Neural progenitor cell (in vitro differentiated cells): ENCODE measurements at regions not wholly inside any gene's neighbourhood (a gene's known extent, or its start where the extent isn't known, plus 50 kb on each side); places are given as distances from the start of the nearest gene placed in this dataset.
"Not testable (repeated sequence)": the region's sequence is repeated elsewhere in the genome, so short reads cannot be mapped to it uniquely, and the experiment has no call there.

Experiments used
- DNase-seq: peaks from one replicate; pipeline ENCODE4 v3.0.0-alpha.2; 2016; ENCODE audit warnings: low spot score
- H2AFZ ChIP-seq: fragments of 200-600 bp; sonication (generic); replicated peaks from 2 replicates; pipeline ENCODE4 v1.6.1; 2016; ENCODE audit warnings: antibody characterized with exemption
- H3F3A ChIP-seq: fragments of 200-600 bp; sonication (generic); 2 replicates; pipeline ENCODE4 v1.6.1; 2016; ENCODE audit warnings: antibody characterized with exemption, low read depth
- H3K27ac ChIP-seq: fragments of 200-600 bp; sonication (generic); 2 replicates; pipeline ENCODE4 v1.5.1; 2016; ENCODE audit warnings: mild to moderate bottlenecking
- H3K27me3 ChIP-seq: fragments of 200-600 bp; sonication (generic); 2 replicates; pipeline ENCODE4 v1.6.1; 2016; ENCODE audit warnings: mild to moderate bottlenecking, moderate library complexity
- H3K36me3 ChIP-seq: fragments of 200-600 bp; sonication (generic); 2 replicates; pipeline ENCODE4 v1.5.1; 2016
- H3K4me1 ChIP-seq: fragments of 200-600 bp; sonication (generic); 2 replicates; pipeline ENCODE4 v1.6.1; 2016; ENCODE audit warnings: mixed run types
- H3K4me2 ChIP-seq: fragments of 200-600 bp; sonication (generic); 2 replicates; pipeline ENCODE4 v1.6.1; 2016
- H3K4me3 ChIP-seq: fragments of 200-600 bp; sonication (generic); 2 replicates; pipeline ENCODE4 v1.5.1; 2016
- H3K79me2 ChIP-seq: fragments of 200-600 bp; sonication (generic); 2 replicates; pipeline ENCODE4 v1.6.1; 2016; ENCODE audit warnings: low read depth
- H3K9ac ChIP-seq: fragments of 200-600 bp; sonication (generic); 2 replicates; pipeline ENCODE4 v1.6.1; 2016
- H3K9me3 ChIP-seq: fragments of 200-600 bp; sonication (generic); 2 replicates; pipeline ENCODE4 v1.5.1; 2016; ENCODE audit warnings: low read depth
- H4K20me1 ChIP-seq: fragments of 200-600 bp; sonication (generic); 2 replicates; pipeline ENCODE4 v1.6.1; 2016; ENCODE audit warnings: low read depth
- H3K27ac Mint-ChIP-seq: 3 replicates; pipeline ENCODE4 v1.8.0; 2021; ENCODE audit warnings: mixed read lengths
- H3K27me3 Mint-ChIP-seq: 2 replicates; pipeline ENCODE4 v1.8.0; 2022; ENCODE audit warnings: low read depth, mild to moderate bottlenecking, inconsistent platforms, moderate library complexity, mixed read lengths; ENCODE audit not compliant: insufficient read depth
- H3K36me3 Mint-ChIP-seq: 3 replicates; pipeline ENCODE4 v1.8.0; 2021; ENCODE audit warnings: mixed read lengths
- H3K4me1 Mint-ChIP-seq: 3 replicates; pipeline ENCODE4 v1.8.0; 2021; ENCODE audit warnings: mixed read lengths
- H3K4me3 Mint-ChIP-seq: 3 replicates; pipeline ENCODE4 v1.8.0; 2021; ENCODE audit warnings: mild to moderate bottlenecking, moderate library complexity, mixed read lengths
- H3K9me3 Mint-ChIP-seq: 3 replicates; pipeline ENCODE4 v1.8.0; 2020; ENCODE audit warnings: mixed read lengths
- CTCF ChIP-seq: fragments of 200-600 bp; sonication (generic); IDR thresholded peaks from 2 replicates; pipeline ENCODE4 v1.5.1; 2017; ENCODE audit warnings: antibody characterized with exemption, mild to moderate bottlenecking
- EZH2 ChIP-seq: fragments of 200-600 bp; sonication (generic); IDR thresholded peaks from 2 replicates; pipeline ENCODE4 v1.6.1; 2017; ENCODE audit warnings: antibody characterized with exemption, mild to moderate bottlenecking, moderate library complexity
- EZH2phosphoT487 ChIP-seq: fragments of 200-600 bp; sonication (generic); IDR thresholded peaks from 2 replicates; pipeline ENCODE4 v1.6.1; 2017; ENCODE audit warnings: antibody characterized with exemption

DNA sequence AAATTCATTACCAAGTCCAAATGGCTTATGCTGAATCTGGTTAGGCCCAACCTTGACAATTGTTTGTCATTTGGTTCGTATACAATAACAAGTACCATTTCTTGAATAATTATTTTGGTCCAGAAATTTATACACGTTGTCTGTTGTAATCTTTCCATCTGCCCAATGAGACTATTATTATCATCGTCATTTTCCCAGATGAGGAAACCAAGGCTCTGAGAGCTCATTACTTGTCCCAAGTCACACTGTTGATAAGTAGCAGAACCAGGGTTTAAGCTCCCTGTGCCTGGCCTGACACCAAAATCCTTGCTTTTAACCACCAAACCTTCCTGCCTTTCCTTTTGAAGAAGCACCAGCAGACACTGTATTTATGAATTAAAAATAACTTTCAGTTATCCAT, 81.3 kb downstream of the RGS2 start:
- no peaks in the 10 kb centered on the region for H3K36me3 Mint-ChIP-seq
- H2AFZ ChIP-seq: no peak overlapping the region
- peaks cover 2% of the 10 kb centered on the region for H3K27me3 Mint-ChIP-seq
- no peaks in the 10 kb centered on the region for H3K36me3 ChIP-seq
- no peaks in the 10 kb centered on the region for H4K20me1 ChIP-seq
- no peaks in the 10 kb centered on the region for H3F3A ChIP-seq
- no peaks in the 10 kb centered on the region for H3K4me1 ChIP-seq
- H3K9me3 ChIP-seq: no peaks in the 10 kb centered on the region
- H3K27ac Mint-ChIP-seq: no peak overlapping the region
- H3K27ac ChIP-seq: no peak overlapping the region
- no peak for TF ChIP-seq CTCF
- no peak for TF ChIP-seq EZH2
- TF ChIP-seq EZH2phosphoT487: no peak
- H3K4me3 ChIP-seq: no peak overlapping the region
- H3K4me3 Mint-ChIP-seq: no peak overlapping the region
- no peaks in the 10 kb centered on the region for H3K27me3 ChIP-seq
- no peak for DNase-seq
- H3K79me2 ChIP-seq: no peaks in the 10 kb centered on the region
- peaks cover 2% of the 10 kb centered on the region for H3K9me3 Mint-ChIP-seq
- peaks cover 3% of the 10 kb centered on the region for H3K4me1 Mint-ChIP-seq
- H3K9ac ChIP-seq: no peak overlapping the region
- no peak overlapping the region for H3K4me2 ChIP-seq

GRCh38 chr1:192892934-192893333, 84.1 kb downstream of the RGS2 start:
- no peak overlapping the region for H2AFZ ChIP-seq
- TF ChIP-seq EZH2phosphoT487 (no peak), EZH2 (no peak), CTCF (no peak)
- no peaks in the 10 kb centered on the region for H4K20me1 ChIP-seq
- no peaks in the 10 kb centered on the region for H3K4me1 ChIP-seq
- H3F3A ChIP-seq: no peaks in the 10 kb centered on the region
- Mint-ChIP-seq H3K4me3 (no peak overlapping the region), H3K27me3 (peaks cover 2% of the 10 kb centered on the region), H3K9me3 (no peaks in the 10 kb centered on the region), H3K36me3 (no peaks in the 10 kb centered on the region), H3K27ac (no peak overlapping the region), H3K4me1 (no peaks in the 10 kb centered on the region)
- no peaks in the 10 kb centered on the region for H3K79me2 ChIP-seq
- no peak for DNase-seq
- H3K36me3 ChIP-seq: no peaks in the 10 kb centered on the region
- no peaks in the 10 kb centered on the region for H3K9me3 ChIP-seq
- no peak overlapping the region for H3K27ac ChIP-seq
- H3K4me3 ChIP-seq: no peak overlapping the region
- no peak overlapping the region for H3K4me2 ChIP-seq
- H3K27me3 ChIP-seq: no peaks in the 10 kb centered on the region
- H3K9ac ChIP-seq: no peak overlapping the region

DNA sequence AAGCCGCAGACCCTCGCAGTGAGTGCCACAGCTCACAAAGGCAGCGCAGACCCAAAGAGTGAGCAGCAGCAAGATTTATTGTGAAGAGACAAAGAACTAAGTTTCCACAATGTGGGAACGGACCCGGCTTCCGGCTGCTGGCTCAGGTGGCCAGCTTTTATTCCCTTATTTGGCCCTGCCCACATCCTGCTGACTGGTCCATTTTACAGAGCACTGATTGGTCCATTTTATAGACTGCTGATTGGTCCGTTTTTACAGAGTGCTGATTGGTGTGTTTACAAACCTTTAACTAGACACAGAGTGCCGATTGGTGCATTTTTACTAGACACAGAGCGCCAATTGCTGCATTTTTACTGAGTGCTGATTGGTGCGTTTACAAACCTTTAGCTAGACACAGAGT, 86.6 kb downstream of the RGS2 start:
- DNase-seq, H3K4me2 ChIP-seq, H3K9me3 Mint-ChIP-seq, H2AFZ ChIP-seq, H3K27me3 Mint-ChIP-seq, H3K4me1 Mint-ChIP-seq, H3K27me3 ChIP-seq, H3K9me3 ChIP-seq, H3K4me3 ChIP-seq, H3K4me1 ChIP-seq, H3K9ac ChIP-seq, H3K36me3 ChIP-seq, H3K79me2 ChIP-seq, H3F3A ChIP-seq, H4K20me1 ChIP-seq, H3K4me3 Mint-ChIP-seq, H3K27ac Mint-ChIP-seq, H3K36me3 Mint-ChIP-seq, H3K27ac ChIP-seq: not testable (repeated sequence)

GRCh38 chr1:192896376-192896775, 87.5 kb downstream of the RGS2 start:
- H3K36me3 Mint-ChIP-seq: no peaks in the 10 kb centered on the region
- peaks cover 2% of the 10 kb centered on the region for H3K27me3 Mint-ChIP-seq
- Histone ChIP-seq H3K27me3 (no peaks in the 10 kb centered on the region), H3K9ac (no peak overlapping the region), H3K79me2 (no peaks in the 10 kb centered on the region), H2AFZ (no peak overlapping the region), H3K4me3 (no peak overlapping the region), H3K4me2 (no peak overlapping the region), H3K27ac (no peak overlapping the region), H4K20me1 (no peaks in the 10 kb centered on the region), H3F3A (no peaks in the 10 kb centered on the region), H3K36me3 (no peaks in the 10 kb centered on the region), H3K9me3 (no peaks in the 10 kb centered on the region), H3K4me1 (no peaks in the 10 kb centered on the region)
- H3K4me1 Mint-ChIP-seq: no peaks in the 10 kb centered on the region
- no peak overlapping the region for H3K27ac Mint-ChIP-seq
- H3K4me3 Mint-ChIP-seq: no peak overlapping the region
- no peak for DNase-seq
- TF ChIP-seq EZH2 (no peak), CTCF (no peak), EZH2phosphoT487 (no peak)
- H3K9me3 Mint-ChIP-seq: no peaks in the 10 kb centered on the region
